HL-60 (cell line): ENCODE measurements at regions not wholly inside any gene's neighbourhood (a gene's known extent, or its start where the extent isn't known, plus 50 kb on each side); places are given as distances from the start of the nearest gene placed in this dataset.

ENCODE experiments used
- DNase-seq, 2 experiments: peaks; one replicate each; pipeline ENCODE4 v3.0.0-alpha.2; 2010 to 2020; ENCODE audit warnings: low read depth in 1 of 2, low spot score in 1 of 2
- H3K27ac ChIP-seq: fragments of 250-450 bp; sonication (Bioruptor Pico); replicated peaks from 2 replicates; pipeline ENCODE4 v1.5.1; 2020; ENCODE audit warnings: mild to moderate bottlenecking, moderate library complexity
- H3K27me3 ChIP-seq: fragments of 250-450 bp; sonication (Bioruptor Pico); 2 replicates; pipeline ENCODE4 v1.5.1; 2021; ENCODE audit warnings: mild to moderate bottlenecking, moderate library complexity; ENCODE audit not compliant: insufficient read depth, poor library complexity, severe bottlenecking
- H3K4me3 ChIP-seq: replicated peaks from 2 replicates; pipeline ENCODE4 v1.5.1; 2011; ENCODE audit warnings: mild to moderate bottlenecking, control low read depth, low read length; ENCODE audit not compliant: insufficient read depth
- CTCF ChIP-seq: IDR thresholded peaks from one replicate; pipeline ENCODE4 v1.5.1; 2011; ENCODE audit warnings: low read length, control low read depth, inconsistent platforms; ENCODE audit not compliant: insufficient read depth
- GABPA ChIP-seq: IDR thresholded peaks from 2 replicates; pipeline ENCODE4 v1.6.1; 2012; ENCODE audit warnings: low read depth
- POLR2AphosphoS5 ChIP-seq: IDR thresholded peaks from 2 replicates; pipeline ENCODE4 v1.6.1; 2012; ENCODE audit warnings: low read depth
- REST ChIP-seq: IDR thresholded peaks from 2 replicates; pipeline ENCODE4 v1.6.1; 2012; ENCODE audit warnings: low read depth; ENCODE audit not compliant: insufficient replicate concordance
- SPI1 ChIP-seq: IDR thresholded peaks from 2 replicates; pipeline ENCODE4 v1.6.1; 2012; ENCODE audit warnings: low read depth, mild to moderate bottlenecking, borderline replicate concordance

GRCh38 chr2:187995556-187995955 lies 296.1 kb upstream of the GULP1 start:
- Histone ChIP-seq H3K4me3 (no peak overlapping the region), H3K27me3 (no peaks in the 10 kb centered on the region), H3K27ac (no peak overlapping the region)
- no peak for DNase-seq
- no peak for TF ChIP-seq CTCF
- TF ChIP-seq REST = no peak
- TF ChIP-seq POLR2AphosphoS5 = no peak
- no peak for TF ChIP-seq GABPA
- no peak for TF ChIP-seq SPI1

- no peaks in the 10 kb centered on the region for H3K27me3 ChIP-seq
- H3K4me3 ChIP-seq = no peak overlapping the region
- no peak for DNase-seq
- TF ChIP-seq POLR2AphosphoS5 = no peak
- no peak for TF ChIP-seq GABPA
- no peak for TF ChIP-seq SPI1
- TF ChIP-seq CTCF = no peak
- TF ChIP-seq REST = no peak
- H3K27ac ChIP-seq = no peak overlapping the region
These were observed 295.0 kb upstream of the GULP1 start for GRCh38 chr2:187996630-187997029.

- Histone ChIP-seq H3K4me3 (no peak overlapping the region), H3K27me3 (no peaks in the 10 kb centered on the region), H3K27ac (no peak overlapping the region)
- no peak for TF ChIP-seq SPI1
- TF ChIP-seq REST = no peak
- no peak for TF ChIP-seq POLR2AphosphoS5
- TF ChIP-seq CTCF = no peak
- no peak for TF ChIP-seq GABPA
- no peak for DNase-seq
These were observed 291.5 kb upstream of the GULP1 start for GRCh38 chr2:188000189-188000588.
